HG03135 (cell line): ENCODE measurements at regions not wholly inside any gene's neighbourhood (a gene's known extent, or its start where the extent isn't known, plus 50 kb on each side); places are given as distances from the start of the nearest gene placed in this dataset.

Experiments
- ATAC-seq: cut with Tn5 transposase; IDR thresholded peaks from one replicate; pipeline ENCODE4 v1.9.1; 2021; ENCODE audit warnings: mild to moderate bottlenecking, moderate library complexity; ENCODE audit not compliant: unreplicated experiment

DNA sequence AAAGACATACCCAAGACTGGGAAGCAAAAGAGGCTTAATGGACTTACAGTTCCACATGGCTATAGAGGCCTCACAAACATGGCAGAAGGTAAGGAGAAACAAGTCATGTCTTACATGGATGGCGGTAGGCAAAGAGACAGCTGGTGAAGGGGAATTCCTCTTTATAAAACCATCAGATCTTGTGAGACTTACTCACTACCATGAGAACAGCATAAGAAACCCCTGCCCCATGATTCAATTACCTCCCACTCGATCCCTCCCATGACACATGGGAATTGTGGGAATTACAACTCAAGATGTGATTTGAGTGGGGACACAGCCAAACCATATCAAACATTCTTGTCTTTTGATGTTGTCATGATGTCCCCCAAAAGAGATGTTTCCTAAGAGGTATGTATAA is 103.3 kb downstream of the DUSP10 start:
- no peak for ATAC-seq

DNA sequence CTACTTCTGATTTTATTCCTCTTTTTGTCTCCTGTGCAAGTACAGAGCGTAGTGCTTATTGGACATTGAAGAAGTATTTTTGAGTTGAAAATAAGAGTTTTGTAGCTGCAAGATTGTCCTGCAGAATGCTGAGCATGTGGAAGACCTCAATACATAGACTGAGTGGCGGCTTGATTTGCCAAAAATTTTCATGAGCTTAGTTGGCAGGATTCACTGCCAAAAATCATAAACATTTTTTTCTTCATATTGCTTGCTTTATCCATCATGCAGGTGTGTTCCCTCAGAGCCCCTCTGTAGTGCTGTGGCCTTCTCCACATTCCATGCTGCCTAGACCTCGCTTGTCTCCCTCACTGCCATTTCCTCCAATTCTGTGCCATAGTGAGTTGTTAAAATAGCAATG is 100.1 kb downstream of the DUSP10 start:
- no peak for ATAC-seq

GRCh38 chr1:221643404-221644144 is 98.3 kb downstream of the DUSP10 start:
- ATAC-seq, result no peak

DNA sequence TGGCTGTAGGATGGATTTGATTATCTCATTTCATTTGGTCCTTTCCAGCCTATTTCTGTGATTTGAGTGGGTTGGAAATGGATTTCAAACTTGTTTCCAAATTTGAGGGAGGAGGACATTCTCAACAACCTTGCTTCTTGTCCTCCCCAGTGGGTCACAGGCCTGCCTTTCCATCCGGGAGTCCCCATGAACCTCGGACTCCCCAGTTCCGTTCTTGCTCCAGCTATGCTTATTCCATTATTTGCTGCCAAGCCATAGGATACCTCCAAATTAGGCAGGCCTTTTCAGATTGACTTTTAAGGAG is 97.8 kb downstream of the DUSP10 start:
- no peak for ATAC-seq

- no peak for ATAC-seq
Observed at GRCh38 chr1:221644663-221645258, 97.1 kb downstream of the DUSP10 start.

DNA sequence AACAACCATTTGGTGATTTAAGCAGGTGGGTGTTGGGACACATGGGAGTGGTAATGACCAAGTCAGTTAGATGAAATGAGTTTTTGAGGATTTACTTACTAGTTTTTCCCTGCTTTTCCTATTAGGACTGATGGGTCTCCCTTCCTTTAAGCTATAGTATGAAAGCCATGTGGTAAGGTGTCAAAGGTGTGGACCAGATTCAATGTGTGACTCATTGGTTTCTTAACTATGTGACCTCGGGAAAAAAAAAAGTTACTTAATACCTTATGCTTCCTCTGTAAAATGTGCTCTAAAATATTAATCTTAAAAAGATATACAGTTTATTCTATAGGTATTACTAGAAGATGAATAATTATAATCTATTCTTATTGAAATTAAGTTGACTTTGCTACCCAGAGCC is 93.7 kb downstream of the DUSP10 start:
- ATAC-seq, result no peak
